Gastroesophageal sphincter (tissue), 4 donors: ENCODE measurements at regions not wholly inside any gene's neighbourhood (a gene's known extent, or its start where the extent isn't known, plus 50 kb on each side); places are given as distances from the start of the nearest gene placed in this dataset.
"Not testable (repeated sequence)": the region's sequence is repeated elsewhere in the genome, so short reads cannot be mapped to it uniquely, and the experiment has no call there.

Source experiments
- ATAC-seq: fragments of 150-250 bp; one replicate; pipeline ENCODE4 v1.9.1; 2016; ENCODE audit warnings: mild to moderate bottlenecking, moderate library complexity
- H3K27ac ChIP-seq, 4 donors: fragments of 200-600 bp; sonication (generic) in 3 of 4; 1 replicate in 3 of 4; 2 replicates in 1 of 4; pipeline ENCODE4 v1.5.1; 2016 to 2019
- H3K27me3 ChIP-seq: fragments of 200-600 bp; sonication (generic); one replicate; pipeline ENCODE4 v1.5.1; 2019
- H3K36me3 ChIP-seq, 2 donors: fragments of 200-600 bp; sonication (generic); one replicate each; pipeline ENCODE4 v1.5.1; 2019; ENCODE audit warnings: control low read depth in 1 of 2
- H3K4me1 ChIP-seq, 3 donors: fragments of 200-600 bp; sonication (generic); 1 replicate in 2 of 3; 2 replicates in 1 of 3; pipeline ENCODE4 v1.5.1; 2016 to 2019; ENCODE audit warnings: control low read depth in 2 of 3
- H3K4me3 ChIP-seq, 2 donors: fragments of 200-600 bp; sonication (generic); one replicate each; pipeline ENCODE4 v1.5.1; 2019; ENCODE audit warnings: mild to moderate bottlenecking in 1 of 2, moderate library complexity in 1 of 2
- H3K9me3 ChIP-seq, 3 donors: fragments of 200-600 bp; sonication (generic); one replicate each; pipeline ENCODE4 v1.5.1; 2017 to 2019; ENCODE audit warnings: control low read depth in 2 of 3
- EP300 ChIP-seq: sonication (generic); formaldehyde crosslinking; IDR thresholded peaks from one replicate; pipeline ENCODE4 v1.6.1; 2017; ENCODE audit warnings: antibody characterized with exemption, mild to moderate bottlenecking
- POLR2A ChIP-seq, 2 donors: fragments of 450-650 bp; IDR thresholded peaks; one replicate each; pipeline ENCODE4 v1.6.1; 2017; ENCODE audit warnings: antibody characterized with exemption in 2 of 2, mild to moderate bottlenecking in 2 of 2, moderate library complexity in 1 of 2
- POLR2AphosphoS5 ChIP-seq: sonication (generic); formaldehyde crosslinking; IDR thresholded peaks from one replicate; pipeline ENCODE4 v1.6.1; 2017; ENCODE audit warnings: antibody characterized with exemption
- WGBS, 2 donors: methylation state at CpG; one replicate each; pipeline ENCODE4 v1.1.5; 2018; ENCODE audit warnings: low coverage in 1 of 2; 5-methylcytosine and 5-hydroxymethylcytosine counted together
- TF ChIP-seq, protein P1 (sequence below), 4 experiments: fragments of 200-600 bp in 2 of 4; fragments of 450-650 bp in 2 of 4; sonication (generic) in 1 of 4; IDR thresholded peaks; one replicate each; pipeline ENCODE4 v1.5.1; 2017 to 2019; ENCODE audit warnings: antibody characterized with exemption in 4 of 4, mild to moderate bottlenecking in 2 of 4, moderate library complexity in 2 of 4

- Histone ChIP-seq H3K4me1 (peaks cover 10 to 33% (median 19%) of the 10 kb centered on the region in 3 donors), H3K4me3 (no peak overlapping the region), H3K36me3 (no peaks in the 10 kb centered on the region), H3K9me3 (no peaks in the 10 kb centered on the region), H3K27ac (peak overlapping the region in 1 of 4 donors; percentile 89), H3K27me3 (no peaks in the 10 kb centered on the region)
- 91% methylated on average over 2 of the region's 2 CpGs; no CpG with 5 or more reads in 1 of the 2 donors for WGBS, 2 donors
- no peak for ATAC-seq
- TF ChIP-seq POLR2AphosphoS5 (no peak), POLR2A (IDR thresholded peaks at IDR 0.05) (no peak), EP300 (no peak)
- TF ChIP-seq, protein P1, sequence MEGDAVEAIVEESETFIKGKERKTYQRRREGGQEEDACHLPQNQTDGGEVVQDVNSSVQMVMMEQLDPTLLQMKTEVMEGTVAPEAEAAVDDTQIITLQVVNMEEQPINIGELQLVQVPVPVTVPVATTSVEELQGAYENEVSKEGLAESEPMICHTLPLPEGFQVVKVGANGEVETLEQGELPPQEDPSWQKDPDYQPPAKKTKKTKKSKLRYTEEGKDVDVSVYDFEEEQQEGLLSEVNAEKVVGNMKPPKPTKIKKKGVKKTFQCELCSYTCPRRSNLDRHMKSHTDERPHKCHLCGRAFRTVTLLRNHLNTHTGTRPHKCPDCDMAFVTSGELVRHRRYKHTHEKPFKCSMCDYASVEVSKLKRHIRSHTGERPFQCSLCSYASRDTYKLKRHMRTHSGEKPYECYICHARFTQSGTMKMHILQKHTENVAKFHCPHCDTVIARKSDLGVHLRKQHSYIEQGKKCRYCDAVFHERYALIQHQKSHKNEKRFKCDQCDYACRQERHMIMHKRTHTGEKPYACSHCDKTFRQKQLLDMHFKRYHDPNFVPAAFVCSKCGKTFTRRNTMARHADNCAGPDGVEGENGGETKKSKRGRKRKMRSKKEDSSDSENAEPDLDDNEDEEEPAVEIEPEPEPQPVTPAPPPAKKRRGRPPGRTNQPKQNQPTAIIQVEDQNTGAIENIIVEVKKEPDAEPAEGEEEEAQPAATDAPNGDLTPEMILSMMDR (IDR thresholded peaks at IDR 0.05), result no peak
These were observed 357.7 kb downstream of the CD83 start for GRCh38 chr6:14475306-14475705.

DNA sequence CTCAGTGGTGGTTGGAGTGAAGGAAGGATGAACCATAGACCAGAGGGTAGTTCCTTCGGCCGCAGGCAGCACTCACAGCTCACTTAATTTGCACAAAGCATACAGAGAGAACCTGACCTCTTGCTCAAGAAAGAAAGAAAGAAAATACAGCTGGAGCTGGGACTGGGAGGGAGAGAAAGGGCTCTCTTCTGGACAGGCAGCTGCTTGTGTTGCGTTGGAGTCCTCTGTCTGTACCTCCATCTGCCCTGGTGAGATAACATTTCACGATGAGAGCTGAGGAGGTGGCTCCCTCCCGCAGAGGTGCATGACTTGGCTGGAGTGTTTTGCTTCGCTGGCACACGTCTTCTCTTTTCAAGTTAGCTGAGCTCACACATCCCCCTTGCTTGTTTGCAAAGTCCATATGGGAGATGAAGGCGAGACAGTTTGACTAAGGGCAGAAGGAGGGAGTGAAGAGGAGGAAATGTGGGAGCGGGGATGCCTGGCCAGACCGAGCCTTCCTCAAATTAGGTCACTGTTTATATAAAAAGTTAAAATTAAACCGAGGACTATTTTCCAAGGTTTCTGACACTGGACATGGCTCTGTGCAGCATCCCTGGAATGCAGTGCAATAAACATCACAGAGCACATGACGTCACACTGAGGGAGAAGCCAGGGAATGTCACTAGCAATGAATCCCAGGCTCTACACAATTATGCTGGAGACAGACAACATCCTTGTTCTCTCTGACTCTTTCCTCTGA, 359.4 kb downstream of the CD83 start:
- peak; percentile 98 for ATAC-seq
- WGBS, 2 donors, result 8 to 14% methylated on average over 5 to 8 of the region's 12 CpGs

GRCh38 chr6:14477559-14477958, 360.0 kb downstream of the CD83 start:
- H3K4me1 ChIP-seq, result peaks cover 10 to 33% (median 19%) of the 10 kb centered on the region in 3 donors
- no peak overlapping the region for H3K4me3 ChIP-seq
- no peaks in the 10 kb centered on the region for H3K27me3 ChIP-seq
- no peaks in the 10 kb centered on the region for H3K36me3 ChIP-seq
- no peak for ATAC-seq
- no peak for TF ChIP-seq EP300
- TF ChIP-seq POLR2AphosphoS5, result no peak
- no peak for TF ChIP-seq POLR2A (IDR thresholded peaks at IDR 0.05)
- TF ChIP-seq, protein P1 (IDR thresholded peaks at IDR 0.05), result no peak
- H3K9me3 ChIP-seq, result no peaks in the 10 kb centered on the region
- H3K27ac ChIP-seq, result peak overlapping the region; percentile 84 to 95 (median 89)
- WGBS, 2 donors, result 17 to 40% methylated on average over 2 to 6 of the region's 7 CpGs

More for the DNA sequence above, 359.4 kb downstream of the CD83 start:
- TF ChIP-seq POLR2A (IDR thresholded peaks at IDR 0.05) (no peak), EP300 (peak; percentile 86), POLR2AphosphoS5 (peak; percentile 97)
- TF ChIP-seq, protein P1 (IDR thresholded peaks at IDR 0.05), result no peak
- peak overlapping the region; percentile 84 to 95 (median 89) for H3K27ac ChIP-seq
- peaks cover 10 to 33% (median 19%) of the 10 kb centered on the region in 3 donors for H3K4me1 ChIP-seq
- H3K36me3 ChIP-seq, result no peaks in the 10 kb centered on the region
- no peaks in the 10 kb centered on the region for H3K27me3 ChIP-seq
- peak overlapping the region; percentile 6 to 33 for H3K4me3 ChIP-seq
- H3K9me3 ChIP-seq, result no peaks in the 10 kb centered on the region

- no peaks in the 10 kb centered on the region for H3K27me3 ChIP-seq
- ATAC-seq, result no peak
- H3K36me3 ChIP-seq, result no peaks in the 10 kb centered on the region
- no peaks in the 10 kb centered on the region for H3K9me3 ChIP-seq
- peaks cover 10 to 33% (median 19%) of the 10 kb centered on the region in 3 donors for H3K4me1 ChIP-seq
- WGBS, 2 donors, result 21 to 40% methylated on average over 7 to 10 of the region's 10 CpGs
- TF ChIP-seq, protein P1 (IDR thresholded peaks at IDR 0.05), result no peak
- no peak for TF ChIP-seq POLR2AphosphoS5
- H3K4me3 ChIP-seq, result no peak overlapping the region
- peak overlapping the region in 3 of 4 donors; percentile 84 to 89 (median 89) for H3K27ac ChIP-seq
These were observed 361.0 kb downstream of the CD83 start for GRCh38 chr6:14478381-14479225.

- no CpG with 5 or more reads among the region's 1 CpG for WGBS, 2 donors
- H3K9me3 ChIP-seq, ATAC-seq, H3K27ac ChIP-seq, H3K27me3 ChIP-seq, H3K4me3 ChIP-seq, H3K36me3 ChIP-seq: not testable (repeated sequence)
- peaks cover 6 to 21% (median 12%) of the 10 kb centered on the region in 3 donors for H3K4me1 ChIP-seq
These were observed 364.4 kb downstream of the CD83 start for GRCh38 chr6:14481946-14482345.
